GM12874 (cell line): ENCODE measurements at regions not wholly inside any gene's neighbourhood (a gene's known extent, or its start where the extent isn't known, plus 50 kb on each side); places are given as distances from the start of the nearest gene placed in this dataset.

ENCODE experiments used
- TF ChIP-seq, protein P1 (sequence below): IDR thresholded peaks from 2 replicates; pipeline ENCODE4 v1.5.1; 2011; ENCODE audit warnings: low read depth, mild to moderate bottlenecking, control low read depth, low read length, moderate library complexity; ENCODE audit not compliant: insufficient read depth

DNA sequence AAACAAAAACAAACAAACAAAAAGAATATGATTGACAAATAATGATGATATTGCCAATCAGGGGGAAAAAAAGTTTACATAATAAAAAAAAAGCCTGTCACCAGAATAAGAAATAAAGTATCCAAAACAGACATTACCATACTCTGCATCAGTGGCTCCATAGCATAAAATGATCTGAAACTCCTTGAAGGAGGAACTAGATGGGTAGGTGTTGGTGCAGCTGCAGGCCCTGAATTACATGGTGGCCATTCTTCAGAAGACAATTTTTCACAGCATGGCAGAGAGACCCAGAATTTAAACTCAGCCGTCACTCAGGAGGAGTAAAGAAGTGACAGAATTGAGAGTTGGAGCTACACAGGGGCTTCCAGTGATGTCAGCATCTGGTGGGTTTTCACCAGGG lies 60.2 kb downstream of the GLUL start:
- TF ChIP-seq, protein P1, sequence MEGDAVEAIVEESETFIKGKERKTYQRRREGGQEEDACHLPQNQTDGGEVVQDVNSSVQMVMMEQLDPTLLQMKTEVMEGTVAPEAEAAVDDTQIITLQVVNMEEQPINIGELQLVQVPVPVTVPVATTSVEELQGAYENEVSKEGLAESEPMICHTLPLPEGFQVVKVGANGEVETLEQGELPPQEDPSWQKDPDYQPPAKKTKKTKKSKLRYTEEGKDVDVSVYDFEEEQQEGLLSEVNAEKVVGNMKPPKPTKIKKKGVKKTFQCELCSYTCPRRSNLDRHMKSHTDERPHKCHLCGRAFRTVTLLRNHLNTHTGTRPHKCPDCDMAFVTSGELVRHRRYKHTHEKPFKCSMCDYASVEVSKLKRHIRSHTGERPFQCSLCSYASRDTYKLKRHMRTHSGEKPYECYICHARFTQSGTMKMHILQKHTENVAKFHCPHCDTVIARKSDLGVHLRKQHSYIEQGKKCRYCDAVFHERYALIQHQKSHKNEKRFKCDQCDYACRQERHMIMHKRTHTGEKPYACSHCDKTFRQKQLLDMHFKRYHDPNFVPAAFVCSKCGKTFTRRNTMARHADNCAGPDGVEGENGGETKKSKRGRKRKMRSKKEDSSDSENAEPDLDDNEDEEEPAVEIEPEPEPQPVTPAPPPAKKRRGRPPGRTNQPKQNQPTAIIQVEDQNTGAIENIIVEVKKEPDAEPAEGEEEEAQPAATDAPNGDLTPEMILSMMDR = no peak

DNA sequence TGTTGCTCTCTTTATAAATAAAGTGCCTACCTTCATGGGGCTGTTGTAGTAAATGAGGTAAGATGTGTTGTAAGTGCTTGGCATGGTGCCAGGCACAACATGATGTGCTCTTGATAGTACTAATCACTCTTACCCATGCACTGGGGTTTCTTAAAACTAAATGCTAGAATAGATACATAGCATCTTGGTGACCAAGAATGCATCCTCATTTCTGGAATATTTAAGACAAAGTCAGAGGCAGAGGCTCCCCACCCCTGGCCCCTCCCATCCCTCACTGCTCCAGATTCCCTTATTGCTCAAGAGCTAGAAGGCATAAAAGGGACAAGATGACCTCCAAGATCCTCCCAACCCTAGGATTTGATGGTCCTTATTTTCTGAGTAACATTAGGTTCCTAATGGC lies 61.3 kb downstream of the GLUL start:
- TF ChIP-seq, protein P1 = no peak

DNA sequence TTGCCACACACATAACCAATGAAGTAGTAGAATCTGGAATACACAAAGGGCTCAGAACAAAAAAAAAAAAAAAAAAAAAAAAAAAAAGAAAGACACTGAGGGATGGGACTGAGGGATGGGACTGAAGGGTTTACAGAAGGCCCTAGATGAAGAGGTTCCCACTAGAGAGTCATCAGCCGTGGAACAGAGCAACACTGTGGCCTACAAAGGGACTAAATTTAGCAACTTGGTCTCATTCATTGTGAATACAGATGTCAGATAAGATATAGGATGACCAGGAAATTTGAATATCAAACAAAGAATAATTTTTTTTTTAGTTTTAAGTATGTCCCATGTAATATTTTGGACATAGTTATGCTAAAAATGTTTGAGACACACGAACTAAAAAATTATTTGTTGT lies 62.1 kb downstream of the GLUL start:
- TF ChIP-seq, protein P1 = no peak

DNA sequence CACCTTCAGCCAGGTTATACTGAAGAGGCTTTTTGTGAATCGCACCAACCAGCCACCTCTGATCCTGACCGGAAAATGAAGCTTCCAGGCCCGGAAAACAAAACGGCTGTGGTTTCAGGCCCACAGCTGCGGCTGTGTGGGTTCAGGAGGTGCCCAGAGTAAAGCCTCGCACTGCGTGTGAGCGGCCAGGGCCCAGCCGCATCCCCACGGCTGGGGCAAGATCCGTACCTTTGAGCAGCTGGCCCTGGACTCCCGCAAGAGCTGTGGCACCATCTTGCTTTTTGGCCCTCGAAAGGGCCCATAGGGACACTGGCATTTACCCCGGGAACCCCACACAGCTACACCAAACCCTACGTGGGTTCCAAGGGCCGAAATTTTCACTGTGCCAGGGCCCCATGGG lies 63.0 kb downstream of the GLUL start:
- TF ChIP-seq, protein P1 = no peak

DNA sequence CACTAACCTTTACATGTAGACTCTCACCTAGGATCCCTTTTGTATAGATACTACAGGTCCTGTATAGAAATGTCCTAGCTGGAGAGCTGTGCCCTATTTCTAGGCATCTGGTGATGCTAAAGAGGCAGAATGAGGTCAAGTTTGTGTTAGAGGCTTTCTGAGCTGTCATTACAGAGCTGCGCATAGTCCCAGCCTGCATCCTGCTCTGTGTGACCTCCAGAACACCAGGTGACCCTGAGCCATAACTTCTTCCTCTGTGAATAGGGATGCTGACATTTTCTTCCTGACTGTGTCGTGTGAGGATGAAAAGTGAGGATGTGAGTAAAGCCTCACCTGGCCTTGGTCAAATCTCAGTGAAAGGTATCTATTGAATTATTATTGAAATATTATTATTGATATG lies 66.3 kb downstream of the GLUL start:
- TF ChIP-seq, protein P1 = no peak

DNA sequence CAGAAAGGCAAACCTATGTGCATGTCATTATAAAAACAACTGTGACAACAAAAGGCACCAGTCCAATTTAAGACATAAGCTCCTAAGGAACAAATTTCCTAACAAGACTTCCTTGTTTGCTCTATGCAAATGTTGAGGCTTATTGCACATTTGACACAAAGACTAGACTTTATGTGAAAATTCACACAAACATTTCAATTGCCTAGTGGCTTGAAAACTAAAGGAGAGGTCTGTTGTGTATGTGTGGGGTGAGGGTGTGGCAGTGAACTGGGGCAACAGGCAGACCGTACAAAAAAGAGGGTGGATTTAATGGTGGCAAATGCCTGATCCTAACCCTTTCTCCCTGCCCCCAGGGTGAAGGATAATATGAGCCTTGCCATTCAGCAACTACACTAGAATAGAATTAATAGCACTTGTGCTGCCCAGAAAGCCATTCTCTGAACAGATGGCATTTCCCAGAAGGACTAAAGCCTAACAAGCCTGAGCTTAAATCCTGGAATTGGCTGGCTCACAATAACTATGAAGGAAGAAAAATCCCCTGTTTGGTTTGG lies 73.9 kb downstream of the GLUL start:
- TF ChIP-seq, protein P1 = no peak

DNA sequence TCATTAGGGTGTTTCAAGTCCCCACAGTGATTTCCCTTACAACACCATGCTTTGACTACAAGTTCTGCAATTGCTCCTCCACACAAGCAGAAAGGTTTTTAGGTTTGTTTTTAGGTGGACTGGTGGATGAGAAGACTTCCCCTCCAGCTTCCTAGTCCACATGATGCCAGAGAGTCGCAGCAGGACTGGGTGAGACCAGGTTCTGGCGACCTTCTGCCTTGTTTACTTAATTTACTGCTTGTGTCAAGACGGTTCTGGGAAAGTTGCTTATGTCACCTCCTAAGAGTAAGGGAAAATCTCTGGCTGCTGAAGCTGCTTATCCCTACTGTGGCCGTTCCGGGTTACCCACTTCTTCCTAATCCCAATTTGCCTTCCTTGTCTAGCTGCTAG lies 76.4 kb downstream of the GLUL start:
- TF ChIP-seq, protein P1 = no peak

DNA sequence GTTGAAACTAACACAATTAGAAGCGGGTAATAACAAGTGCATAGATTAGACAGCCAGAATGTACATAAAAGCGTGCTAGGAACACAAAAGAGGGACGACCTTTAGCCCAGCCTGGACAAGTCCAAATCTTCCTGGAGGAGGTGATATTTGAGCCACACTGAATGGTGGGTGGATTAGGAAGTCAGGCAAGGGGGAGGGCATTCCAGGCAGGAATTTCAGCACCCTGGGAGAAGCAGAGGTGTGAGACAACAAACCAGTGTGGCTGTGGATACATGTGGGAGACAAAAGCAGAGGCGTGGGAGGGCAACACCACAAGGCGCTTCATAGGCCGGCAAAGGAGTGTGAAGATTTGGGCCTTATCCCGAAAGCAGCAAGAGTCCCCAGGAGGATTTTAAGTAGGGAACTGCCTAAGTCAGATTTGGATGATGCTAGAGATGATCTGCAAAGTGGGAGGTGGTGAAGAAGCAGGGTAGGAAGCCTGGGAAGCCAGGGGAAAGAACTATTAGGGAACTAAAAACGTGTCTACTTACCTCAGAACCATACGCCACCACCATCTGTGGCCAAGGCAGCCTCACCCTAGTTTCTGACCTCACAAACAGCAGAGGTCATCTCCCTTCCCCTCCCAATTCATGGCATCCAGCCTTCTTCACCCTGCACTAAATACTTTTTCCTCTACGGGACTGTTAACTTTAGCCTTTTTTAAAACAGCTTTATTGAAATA lies 81.8 kb downstream of the GLUL start:
- TF ChIP-seq, protein P1 = no peak
